T-cell (primary cell): ENCODE measurements at regions not wholly inside any gene's neighbourhood (a gene's known extent, or its start where the extent isn't known, plus 50 kb on each side); places are given as distances from the start of the nearest gene placed in this dataset.
"Not testable (repeated sequence)": the region's sequence is repeated elsewhere in the genome, so short reads cannot be mapped to it uniquely, and the experiment has no call there.

Experiments used
- ATAC-seq, 4 experiments: fragments of 200-7000 bp in 3 of 4; fragments of 150-1000 bp in 1 of 4; cut with Tn5 transposase; replicated peaks in 1 of 4; 1 replicate in 3 of 4; 2 replicates in 1 of 4; pipeline ENCODE4 v1.10.0; 2021; ENCODE audit warnings: moderate library complexity in 3 of 4, mild to moderate bottlenecking in 2 of 4, moderate number of reproducible peaks in 1 of 4
- CTCF ChIA-PET, 2 donors: fragments of 300-600 bp; sonication (Branson Sonifier 250); formaldehyde crosslinking; loops; one replicate each; lab custom pipeline; 2022; ENCODE audit warnings: antibody characterized with exemption in 2 of 2; lab: Charles Lee
- POLR2A ChIA-PET, 2 donors: fragments of 300-600 bp; sonication (Branson Sonifier 250); formaldehyde crosslinking; loops; one replicate each; lab custom pipeline; 2022; ENCODE audit warnings: antibody characterized with exemption in 2 of 2; lab: Charles Lee
- DNase-seq, 35 experiments: peaks; one replicate each; pipeline versions ENCODE4 v3.0.0 to v3.0.0-alpha.2; 2013 to 2023
- H3K27ac ChIP-seq: one replicate; pipeline ENCODE4 v1.5.1; 2013; ENCODE audit warnings: low read length
- H3K27me3 ChIP-seq, 2 experiments: replicated peaks in 1 of 2; 1 replicate in 1 of 2; 2 replicates in 1 of 2; pipeline versions ENCODE4 v1.6.1 to v1.7.0; 2013; ENCODE audit warnings: low read length in 1 of 2, mixed read lengths in 1 of 2; ENCODE audit not compliant: control insufficient read depth in 2 of 2, insufficient read depth in 2 of 2; ENCODE audit errors: extremely low read depth in 1 of 2
- H3K36me3 ChIP-seq, 2 donors: 1 replicate in 1 of 2; 2 replicates in 1 of 2; pipeline versions ENCODE4 v1.6.1 to v1.7.0; 2013; ENCODE audit warnings: low read length in 1 of 2; ENCODE audit not compliant: control insufficient read depth in 2 of 2, insufficient read depth in 1 of 2; ENCODE audit errors: extremely low read depth in 1 of 2
- H3K4me1 ChIP-seq, 2 experiments: 1 replicate in 1 of 2; 2 replicates in 1 of 2; pipeline versions ENCODE4 v1.6.1 to v1.7.0; 2013; ENCODE audit warnings: low read length in 2 of 2, mixed read lengths in 1 of 2; ENCODE audit not compliant: insufficient read depth in 2 of 2, control insufficient read depth in 1 of 2; ENCODE audit errors: extremely low read depth in 1 of 2
- H3K4me3 ChIP-seq, 2 donors: 1 replicate in 1 of 2; 2 replicates in 1 of 2; pipeline versions ENCODE4 v1.5.1 to v1.7.0; 2013; ENCODE audit warnings: mild to moderate bottlenecking in 2 of 2, low read length in 1 of 2, moderate library complexity in 1 of 2; ENCODE audit not compliant: control insufficient read depth in 1 of 2; ENCODE audit errors: extremely low read depth in 1 of 2
- H3K9me3 ChIP-seq: 2 replicates; pipeline ENCODE4 v1.7.0; 2013
- H3K27ac Mint-ChIP-seq, 2 donors: one replicate each; pipeline ENCODE4 v1.8.0; 2020 to 2021; ENCODE audit warnings: mild to moderate bottlenecking in 2 of 2, mixed read lengths in 2 of 2
- H3K27me3 Mint-ChIP-seq, 2 donors: one replicate each; pipeline ENCODE4 v1.8.0; 2021 to 2022; ENCODE audit warnings: mixed read lengths in 2 of 2
- H3K36me3 Mint-ChIP-seq: one replicate; pipeline ENCODE4 v1.8.0; 2021; ENCODE audit warnings: mixed read lengths
- H3K4me1 Mint-ChIP-seq, 3 donors: one replicate each; pipeline ENCODE4 v1.8.0; 2020 to 2022; ENCODE audit warnings: mixed read lengths in 3 of 3, mild to moderate bottlenecking in 1 of 3
- H3K4me3 Mint-ChIP-seq, 3 donors: one replicate each; pipeline ENCODE4 v1.8.0; 2020 to 2022; ENCODE audit warnings: mild to moderate bottlenecking in 3 of 3, mixed read lengths in 3 of 3, moderate library complexity in 3 of 3
- H3K9me3 Mint-ChIP-seq, 3 donors: one replicate each; pipeline ENCODE4 v1.8.0; 2020 to 2022; ENCODE audit warnings: mixed read lengths in 3 of 3
- whole genome bisulfite sequencing: methylation state at CpG from one replicate; pipeline ENCODE4 v1.1.5; 2013; ENCODE audit warnings: missing lambda C conversion rate; ENCODE audit not compliant: insufficient coverage; 5-methylcytosine and 5-hydroxymethylcytosine counted together

DNA sequence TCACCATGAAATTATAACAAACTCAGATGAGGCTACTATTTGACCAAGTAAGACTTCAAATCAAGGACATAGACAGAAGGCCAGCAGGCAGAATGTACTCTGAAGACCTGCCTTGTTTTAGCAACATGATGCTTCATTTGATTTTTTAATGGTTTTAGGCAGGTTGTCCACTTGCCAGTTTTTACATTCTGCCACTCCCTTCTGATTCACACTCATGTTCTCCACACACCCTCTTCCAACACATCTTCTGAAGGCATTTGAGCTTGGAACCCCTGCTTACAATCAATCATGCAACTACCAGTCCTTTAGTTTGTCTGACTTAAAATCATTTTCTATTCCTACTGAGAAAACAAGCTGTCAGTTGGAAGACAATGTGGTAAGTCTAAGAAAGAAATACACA, 114.9 kb upstream of the SMIM31 start:
- H3K4me3 Mint-ChIP-seq, result no peak overlapping the region
- CTCF ChIA-PET, result no interaction called here

GRCh38 chr4:164648151-164648848, 105.6 kb upstream of the SMIM31 start:
- POLR2A ChIA-PET, result no interaction called here
- no peaks in the 10 kb centered on the region for H3K4me1 Mint-ChIP-seq
- H3K9me3 ChIP-seq, result no peaks in the 10 kb centered on the region
- no peaks in the 10 kb centered on the region for H3K36me3 Mint-ChIP-seq
- no peak for ATAC-seq
- no peaks in the 10 kb centered on the region for H3K4me1 ChIP-seq
- no peak for DNase-seq
- no CpG with 5 or more reads among the region's 1 CpG for WGBS
- H3K9me3 Mint-ChIP-seq, result no peaks in the 10 kb centered on the region
- no peak overlapping the region for H3K4me3 ChIP-seq
- no peak overlapping the region for H3K4me3 Mint-ChIP-seq
- H3K27me3 ChIP-seq, result no peaks in the 10 kb centered on the region
- CTCF ChIA-PET, result interaction anchor here in 1 of 2 donors (0.7 kb wide), 1 partner anchor 83 kb away, joined by 3 read pairs; no protein-coding TSS in a partner anchor
- no peaks in the 10 kb centered on the region for H3K36me3 ChIP-seq
- H3K27ac ChIP-seq, result no peak overlapping the region
- no peaks in the 10 kb centered on the region for H3K27me3 Mint-ChIP-seq
- no peak overlapping the region for H3K27ac Mint-ChIP-seq

More for the DNA sequence above, 114.9 kb upstream of the SMIM31 start:
- POLR2A ChIA-PET, result no interaction called here
- no peak overlapping the region for H3K4me3 ChIP-seq
- H3K36me3 ChIP-seq, result no peaks in the 10 kb centered on the region
- ATAC-seq (no peak), DNase-seq (no peak)
- no peaks in the 10 kb centered on the region for H3K4me1 Mint-ChIP-seq
- H3K9me3 Mint-ChIP-seq, result no peaks in the 10 kb centered on the region
- H3K27me3 Mint-ChIP-seq, result no peaks in the 10 kb centered on the region
- H3K27me3 ChIP-seq, result no peaks in the 10 kb centered on the region
- H3K27ac ChIP-seq, result no peak overlapping the region
- no peaks in the 10 kb centered on the region for H3K36me3 Mint-ChIP-seq
- no peak overlapping the region for H3K27ac Mint-ChIP-seq
- no peaks in the 10 kb centered on the region for H3K9me3 ChIP-seq
- no peaks in the 10 kb centered on the region for H3K4me1 ChIP-seq

- POLR2A ChIA-PET, result no interaction called here
- Histone ChIP-seq H3K4me1 (no peaks in the 10 kb centered on the region), H3K27me3 (no peaks in the 10 kb centered on the region), H3K4me3 (no peak overlapping the region), H3K36me3 (no peaks in the 10 kb centered on the region), H3K9me3 (no peaks in the 10 kb centered on the region), H3K27ac (no peak overlapping the region)
- WGBS, result 44% methylated on average over 2 of the region's 4 CpGs
- H3K4me3 Mint-ChIP-seq, result no peak overlapping the region
- H3K27ac Mint-ChIP-seq, result no peak overlapping the region
- no peaks in the 10 kb centered on the region for H3K4me1 Mint-ChIP-seq
- CTCF ChIA-PET, result no interaction called here
- H3K36me3 Mint-ChIP-seq, result no peaks in the 10 kb centered on the region
- DNase-seq (no peak), ATAC-seq (no peak)
- no peaks in the 10 kb centered on the region for H3K27me3 Mint-ChIP-seq
- no peaks in the 10 kb centered on the region for H3K9me3 Mint-ChIP-seq
Measured at GRCh38 chr4:164648849-164649212, 105.1 kb upstream of the SMIM31 start.

DNA sequence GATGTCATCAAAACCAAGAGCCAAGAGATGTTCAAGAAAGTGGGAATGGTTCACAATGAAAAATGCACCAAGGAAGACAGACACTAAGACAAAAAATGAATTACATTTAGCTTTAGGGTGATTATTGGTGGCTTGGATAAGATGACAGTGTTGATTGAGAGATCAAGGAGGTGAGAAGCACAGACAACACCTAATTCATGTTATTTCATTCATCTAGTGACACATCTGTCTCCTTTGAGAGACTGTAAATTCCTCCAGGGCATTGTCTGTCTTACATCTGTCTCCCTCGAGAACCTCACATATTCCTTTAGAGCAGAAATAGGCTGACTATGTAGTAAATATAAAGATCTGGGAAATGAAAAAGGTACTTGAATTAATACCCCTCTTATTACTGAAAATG, 94.2 kb upstream of the SMIM31 start:
- H3K4me3 Mint-ChIP-seq, result no peak overlapping the region
- POLR2A ChIA-PET, result no interaction called here

GRCh38 chr4:164676152-164676551, 77.8 kb upstream of the SMIM31 start:
- H3K27me3 ChIP-seq, DNase-seq, POLR2A ChIA-PET, H3K4me1 Mint-ChIP-seq, H3K36me3 ChIP-seq, H3K27ac ChIP-seq, H3K9me3 ChIP-seq, ATAC-seq, H3K9me3 Mint-ChIP-seq, H3K27me3 Mint-ChIP-seq, H3K36me3 Mint-ChIP-seq, H3K4me3 ChIP-seq, H3K4me1 ChIP-seq, CTCF ChIA-PET, H3K4me3 Mint-ChIP-seq, H3K27ac Mint-ChIP-seq: not testable (repeated sequence)
- WGBS, result 100% methylated on average over 2 of the region's 9 CpGs

More for the DNA sequence above, 94.2 kb upstream of the SMIM31 start:
- Histone ChIP-seq H3K4me3 (no peak overlapping the region), H3K27me3 (no peaks in the 10 kb centered on the region), H3K9me3 (no peaks in the 10 kb centered on the region), H3K36me3 (no peaks in the 10 kb centered on the region), H3K4me1 (no peaks in the 10 kb centered on the region), H3K27ac (no peak overlapping the region)
- Mint-ChIP-seq H3K27me3 (no peaks in the 10 kb centered on the region), H3K36me3 (no peaks in the 10 kb centered on the region), H3K4me1 (no peaks in the 10 kb centered on the region), H3K27ac (no peak overlapping the region), H3K9me3 (peaks cover 10 to 18% (median 15%) of the 10 kb centered on the region in 3 donors)
- ATAC-seq (no peak), DNase-seq (no peak)
- WGBS, result no CpG with 5 or more reads among the region's 1 CpG
- CTCF ChIA-PET, result no interaction called here

DNA sequence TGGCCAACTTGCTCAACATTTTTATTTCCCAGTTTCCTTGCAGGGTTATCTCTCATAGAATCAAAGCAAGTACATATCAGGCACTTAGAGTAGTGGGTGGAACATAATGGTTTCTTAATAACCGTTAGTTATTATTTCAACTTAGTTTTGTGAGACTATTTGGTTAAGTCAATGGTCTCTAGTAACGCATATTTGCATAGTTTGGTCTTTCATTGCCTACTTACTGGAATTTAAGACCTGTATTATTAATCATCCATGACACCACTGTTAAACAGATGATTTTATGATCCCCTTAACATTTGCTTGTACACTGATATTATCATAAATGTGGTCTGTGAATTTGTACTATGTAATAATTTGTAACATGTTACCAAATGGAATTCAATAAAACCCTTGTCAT, 70.9 kb upstream of the SMIM31 start:
- Histone ChIP-seq H3K27me3 (no peaks in the 10 kb centered on the region), H3K4me1 (no peaks in the 10 kb centered on the region), H3K9me3 (no peaks in the 10 kb centered on the region), H3K4me3 (no peak overlapping the region), H3K27ac (no peak overlapping the region), H3K36me3 (no peaks in the 10 kb centered on the region)
- no CpG with 5 or more reads among the region's 2 CpGs for WGBS
- H3K4me1 Mint-ChIP-seq, result no peaks in the 10 kb centered on the region
- H3K9me3 Mint-ChIP-seq, result no peaks in the 10 kb centered on the region
- no peak for ATAC-seq
- ChIA-PET CTCF (no interaction called here), POLR2A (no interaction called here)
- no peak overlapping the region for H3K4me3 Mint-ChIP-seq
- DNase-seq, result no peak
- peaks cover 0 to 1% of the 10 kb centered on the region in 2 donors for H3K27me3 Mint-ChIP-seq
- H3K27ac Mint-ChIP-seq, result no peak overlapping the region
- H3K36me3 Mint-ChIP-seq, result no peaks in the 10 kb centered on the region

DNA sequence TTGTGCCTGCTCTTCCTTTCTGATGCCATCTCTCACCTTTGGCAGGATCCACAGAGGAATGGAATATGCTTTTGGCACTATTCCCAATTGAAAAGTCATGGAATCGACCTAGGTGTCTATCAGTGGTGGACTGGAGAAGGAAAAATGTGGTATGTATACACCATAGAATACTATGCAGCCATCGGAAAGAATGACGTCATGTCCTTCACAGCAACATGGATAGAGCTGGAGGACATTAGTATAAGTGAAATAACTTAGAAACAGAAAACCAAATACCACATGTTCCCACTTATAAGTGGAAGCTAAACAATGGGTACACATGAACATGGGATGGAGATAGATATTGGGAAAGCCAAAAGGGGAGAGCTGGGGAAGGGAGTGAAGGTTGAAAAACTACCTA, 58.3 kb upstream of the SMIM31 start:
- H3K4me1 Mint-ChIP-seq, result no peaks in the 10 kb centered on the region
- H3K36me3 Mint-ChIP-seq, result no peaks in the 10 kb centered on the region
- H3K4me3 ChIP-seq, result no peak overlapping the region
- H3K27ac ChIP-seq, result no peak overlapping the region
- H3K27me3 Mint-ChIP-seq, result peaks cover 0 to 9% of the 10 kb centered on the region in 2 donors
- no peaks in the 10 kb centered on the region for H3K4me1 ChIP-seq
- no peak overlapping the region for H3K27ac Mint-ChIP-seq
- no peak overlapping the region for H3K4me3 Mint-ChIP-seq
- no CpG with 5 or more reads among the region's 3 CpGs for WGBS
- CTCF ChIA-PET, result interaction anchor here in 1 of 2 donors (0.5 kb wide), 1 partner anchor 1145 kb away, joined by 4 read pairs; no protein-coding TSS in a partner anchor
- no peaks in the 10 kb centered on the region for H3K9me3 Mint-ChIP-seq
- H3K9me3 ChIP-seq, result no peaks in the 10 kb centered on the region
- POLR2A ChIA-PET, result no interaction called here
- no peaks in the 10 kb centered on the region for H3K36me3 ChIP-seq
- no peaks in the 10 kb centered on the region for H3K27me3 ChIP-seq
- DNase-seq, result no peak
- no peak for ATAC-seq
